CD1c-positive myeloid dendritic cell (primary cell): ENCODE measurements at regions not wholly inside any gene's neighbourhood (a gene's known extent, or its start where the extent isn't known, plus 50 kb on each side); places are given as distances from the start of the nearest gene placed in this dataset.

Experiments
- DNase-seq: peaks from one replicate; pipeline ENCODE4 v3.0.0-alpha.2; 2016; ENCODE audit errors: extremely low spot score

DNA sequence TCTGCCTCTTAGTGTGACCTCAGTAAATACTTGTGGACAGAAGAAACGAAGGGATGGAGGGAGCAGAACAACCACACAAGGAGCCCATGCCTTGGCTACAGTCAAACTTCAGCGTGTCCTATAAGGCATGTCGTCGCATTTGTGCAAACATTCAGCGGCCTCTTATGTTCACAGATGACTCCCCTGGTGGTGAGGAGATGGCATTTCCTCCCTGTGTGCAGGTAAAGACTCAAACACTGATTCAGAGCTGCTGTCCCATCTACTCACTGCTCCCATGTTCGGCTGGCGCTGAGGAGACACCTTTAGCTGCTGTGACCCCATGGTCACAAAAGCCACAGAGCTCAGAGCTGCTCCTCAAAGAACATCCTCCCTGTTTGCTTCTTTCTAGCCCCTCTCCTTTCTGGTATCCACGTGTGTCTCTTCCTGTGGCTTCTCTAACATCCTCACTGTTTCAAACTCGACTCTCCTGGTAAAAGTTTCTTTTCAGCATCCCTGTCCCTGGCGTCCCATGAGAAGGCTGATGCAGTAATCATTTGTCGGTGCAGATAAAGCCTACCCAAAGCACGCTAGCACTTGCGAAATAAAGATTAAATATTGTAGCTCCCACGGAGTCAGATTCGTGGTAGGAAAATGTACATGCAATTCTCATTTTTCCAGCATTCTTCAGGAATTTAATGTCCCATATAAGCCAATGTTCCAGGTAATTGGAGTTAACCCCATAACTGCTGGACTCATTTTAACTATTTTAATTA lies 124.9 kb upstream of the NEBL start:
- DNase-seq = no peak

DNA sequence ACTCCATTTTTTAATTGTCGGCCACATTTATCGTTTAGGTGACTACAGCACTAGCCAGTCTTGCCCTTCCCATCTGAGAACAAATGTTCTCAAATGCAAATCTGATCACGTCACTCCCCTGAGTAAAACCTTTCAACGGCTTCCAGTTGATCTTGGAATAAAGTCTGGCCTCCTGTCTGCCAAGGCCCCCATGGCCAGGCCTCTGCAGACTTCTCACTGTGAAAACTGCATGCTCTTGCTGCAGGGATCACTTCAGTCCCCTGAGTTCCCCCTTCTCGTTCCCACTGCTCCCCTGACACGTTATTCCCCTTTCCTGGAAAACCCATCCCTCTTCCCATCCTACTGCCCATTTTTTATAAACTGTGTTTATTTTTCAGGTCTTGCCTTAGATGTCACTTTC lies 124.1 kb upstream of the NEBL start:
- DNase-seq = no peak

DNA sequence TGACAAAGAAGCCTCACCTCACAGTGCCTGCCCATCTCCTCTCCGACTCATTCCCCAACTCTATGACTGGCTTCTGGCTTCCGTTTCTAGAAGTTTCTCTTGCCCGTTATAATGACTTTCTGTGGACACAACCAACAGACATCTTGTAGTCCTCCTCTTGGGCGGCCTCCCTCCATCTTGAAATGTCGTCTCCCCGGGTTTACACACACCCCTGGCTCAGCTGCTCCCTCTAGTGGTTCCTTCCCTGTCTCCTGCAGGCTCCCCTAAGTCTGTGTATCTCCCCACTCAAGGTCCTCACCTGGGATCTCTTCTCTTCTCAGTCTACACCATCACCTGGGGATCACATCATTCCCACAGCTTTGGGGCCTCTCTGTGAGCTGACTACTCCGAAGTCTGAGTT lies 123.4 kb upstream of the NEBL start:
- DNase-seq = no peak

DNA sequence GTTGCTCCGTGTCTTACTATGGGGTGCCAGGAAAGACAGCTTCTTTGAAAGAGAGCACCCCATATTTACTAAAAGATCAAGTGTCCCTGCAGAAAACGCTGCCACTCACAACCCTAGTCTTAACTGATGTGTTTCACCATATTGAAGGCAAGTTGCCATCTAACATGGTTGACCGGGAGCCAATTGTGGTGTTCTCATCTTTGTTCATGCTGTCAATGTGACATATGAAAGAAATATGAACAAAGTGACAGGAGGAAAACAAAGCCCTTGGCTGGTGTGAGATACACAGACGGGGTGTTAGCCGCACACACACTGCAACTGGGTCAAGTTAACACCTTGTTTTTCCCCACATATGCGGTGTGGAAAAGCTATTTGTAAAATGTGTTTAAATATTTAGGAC lies 122.3 kb upstream of the NEBL start:
- no peak for DNase-seq

DNA sequence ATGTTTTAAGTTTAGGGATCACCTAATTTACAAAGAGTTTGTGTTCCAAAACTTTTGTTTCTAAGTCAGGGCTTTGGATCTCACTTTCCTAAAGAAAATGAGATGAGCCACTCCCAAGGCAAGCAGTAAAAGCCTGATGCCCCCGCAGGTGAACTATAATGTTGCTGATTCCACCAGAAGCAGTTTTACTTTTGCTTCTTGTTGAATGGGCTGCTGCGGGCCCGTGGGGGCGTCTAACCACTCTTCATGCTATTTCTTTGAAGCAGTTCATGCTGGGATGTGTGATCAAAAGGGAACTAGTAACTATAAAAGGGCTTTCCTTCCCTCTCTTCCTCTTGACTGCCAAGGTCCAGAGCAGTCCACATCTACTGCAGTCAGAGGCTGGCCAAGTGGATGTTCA lies 118.7 kb upstream of the NEBL start:
- no peak for DNase-seq

DNA sequence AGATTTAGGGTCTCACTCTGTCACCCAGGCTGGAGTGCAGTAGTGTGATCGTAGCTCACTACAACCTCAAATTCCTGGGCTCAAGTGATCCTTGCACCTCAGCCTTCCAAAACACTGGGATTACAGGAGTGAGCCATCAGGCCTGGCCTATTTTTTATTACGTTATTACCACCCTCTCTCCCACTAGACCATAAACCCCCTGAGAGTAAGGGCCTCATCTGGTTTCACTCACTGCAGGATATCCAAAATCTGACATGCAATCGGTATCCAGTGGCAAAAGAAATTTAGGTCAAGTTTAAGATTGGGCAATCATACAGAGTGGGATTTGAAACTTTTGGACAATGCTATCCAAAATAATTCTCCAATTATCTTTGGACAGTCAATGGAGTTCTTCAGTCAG lies 117.0 kb upstream of the NEBL start:
- no peak for DNase-seq

DNA sequence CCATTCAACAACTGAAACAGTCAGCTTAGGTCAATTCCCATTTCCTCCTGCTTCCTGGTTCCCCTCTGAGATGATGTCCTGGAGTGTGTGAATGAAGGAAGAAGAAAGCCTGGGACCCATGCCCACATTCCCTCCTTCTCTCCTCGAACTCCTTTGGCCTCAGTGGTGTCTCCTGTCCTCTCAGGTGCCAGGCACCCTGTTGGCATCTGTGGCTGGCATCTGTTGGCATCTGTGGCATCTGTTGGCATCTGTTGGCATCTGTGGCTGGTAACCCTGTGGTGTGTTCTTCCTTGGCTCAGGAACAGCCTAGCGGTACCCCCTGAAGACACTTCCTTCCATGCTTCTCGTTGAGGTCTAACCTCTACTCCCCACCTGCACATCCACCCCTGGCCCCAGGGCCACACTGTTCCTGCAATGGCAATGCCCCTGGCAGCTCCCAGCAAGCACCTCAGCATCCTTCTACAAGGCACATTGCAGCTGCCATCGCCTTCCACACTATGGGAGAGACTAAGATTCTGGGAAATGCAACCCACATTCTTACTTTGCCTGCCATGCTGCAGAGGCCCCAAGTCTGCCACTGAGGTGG lies 114.4 kb upstream of the NEBL start:
- no peak for DNase-seq

DNA sequence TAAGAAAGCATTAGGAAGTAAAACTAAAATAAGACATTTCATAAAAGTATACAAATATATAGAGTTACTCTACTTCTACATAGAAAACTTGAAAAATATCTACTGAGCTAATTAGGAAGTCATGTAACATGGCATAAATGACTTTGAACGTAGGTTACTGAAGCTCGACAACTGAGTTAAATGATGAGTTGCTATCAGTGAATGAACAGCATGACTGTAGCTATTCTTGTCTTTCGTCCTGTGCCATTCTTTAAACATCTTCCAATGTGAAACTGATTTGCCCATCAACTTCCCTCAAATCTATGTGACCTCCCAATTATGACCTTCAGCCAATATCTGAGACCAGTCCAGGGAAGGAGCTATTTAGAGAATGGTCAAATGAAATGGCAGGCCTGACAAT lies 113.5 kb upstream of the NEBL start:
- DNase-seq = no peak

DNA sequence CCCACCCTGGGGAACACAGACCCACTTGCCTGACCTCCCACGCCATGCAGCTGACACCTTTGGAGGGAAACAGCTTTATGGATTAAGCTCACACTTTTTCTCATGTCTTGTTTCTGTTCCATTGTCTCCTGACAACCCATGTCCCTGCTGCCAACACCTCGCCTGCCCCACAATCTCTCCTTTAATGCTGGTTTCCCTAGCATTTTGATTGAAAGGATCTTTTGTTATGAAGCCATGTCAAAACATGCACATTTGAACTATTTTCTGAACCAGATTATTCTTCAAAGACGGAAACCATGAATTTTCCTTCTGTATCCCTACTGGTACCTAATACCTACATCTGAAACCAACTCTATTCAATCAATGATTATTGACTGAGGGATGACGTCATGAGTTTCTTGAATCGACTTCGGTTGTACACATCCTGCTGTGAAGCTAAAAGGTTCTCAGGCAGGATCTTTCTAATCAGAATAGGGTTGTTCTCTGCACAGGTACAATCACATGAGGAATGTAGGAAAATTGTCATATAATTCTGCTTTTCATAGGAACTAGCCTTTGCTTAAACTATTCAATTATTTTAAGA lies 106.2 kb upstream of the NEBL start:
- DNase-seq = no peak

DNA sequence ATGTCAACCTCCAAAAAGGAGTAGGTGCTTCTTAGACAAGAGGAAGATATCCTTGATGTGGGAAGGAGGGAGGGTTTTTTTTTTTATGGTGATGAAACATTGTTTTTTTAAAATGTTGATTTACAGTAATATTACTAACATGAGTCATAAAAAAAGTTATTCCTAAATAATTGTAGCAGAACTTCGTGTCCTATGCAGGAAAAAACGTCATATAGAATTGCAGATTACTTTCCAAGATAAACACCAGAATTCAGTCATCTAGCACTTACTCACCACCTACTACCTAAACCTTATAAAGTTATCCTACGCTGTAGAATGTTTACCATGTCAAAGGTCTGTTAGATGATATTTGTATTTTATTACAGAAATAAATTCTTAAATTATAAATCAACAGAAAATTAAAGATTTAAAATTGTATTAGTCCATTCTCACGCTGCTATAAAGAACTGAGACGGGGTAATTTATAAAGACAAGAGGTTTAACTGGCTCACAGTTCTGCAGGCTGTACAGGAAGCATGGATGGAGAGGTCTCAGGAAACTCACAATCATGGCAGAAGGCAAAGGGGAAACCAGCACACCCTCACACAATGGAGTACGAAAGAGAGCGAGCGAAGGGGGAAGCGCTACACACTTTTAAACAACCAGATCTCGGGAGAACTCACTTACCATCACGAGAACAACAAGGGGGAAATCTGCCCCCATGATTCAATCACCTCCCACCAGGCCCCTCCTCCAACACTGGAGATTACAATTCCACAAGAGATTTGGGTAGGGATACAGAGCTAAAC lies 105.2 kb upstream of the NEBL start:
- no peak for DNase-seq

DNA sequence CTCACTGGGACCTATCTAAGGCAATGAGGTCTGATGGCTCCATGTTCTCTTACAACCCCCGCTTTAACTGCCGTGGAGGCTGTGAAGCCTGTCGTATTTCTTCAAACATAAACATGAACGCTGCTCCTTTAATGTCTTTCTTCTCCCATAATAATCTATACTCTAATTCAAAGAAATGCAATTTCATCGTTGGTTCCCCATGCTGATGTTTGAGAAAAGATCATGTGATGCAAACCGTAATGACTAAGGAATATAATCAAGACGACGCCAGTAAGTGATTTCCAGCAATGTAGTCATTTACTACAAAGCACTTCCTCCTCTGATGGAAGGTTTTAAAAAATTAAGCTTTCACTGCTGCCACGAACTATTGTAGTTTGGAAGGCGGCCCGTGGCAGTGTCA lies 102.6 kb upstream of the NEBL start:
- DNase-seq = no peak

DNA sequence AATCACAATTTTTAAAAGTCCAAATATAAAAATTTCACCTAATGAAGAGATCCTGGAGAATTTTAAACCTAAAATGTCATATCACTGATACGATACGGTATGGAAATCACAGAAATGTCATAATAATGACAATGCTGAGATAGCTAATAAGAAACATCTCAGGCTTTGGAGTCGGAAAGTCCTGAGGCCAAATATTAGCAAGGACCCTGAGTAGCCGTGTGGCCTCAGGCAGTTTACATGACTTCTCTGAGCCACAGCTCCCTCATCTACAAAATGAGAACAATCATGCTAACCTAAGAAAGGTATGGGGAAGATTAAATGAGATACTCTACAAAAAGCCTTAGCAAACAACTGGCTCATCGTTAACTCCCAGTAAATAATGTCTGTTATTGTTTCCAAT lies 100.9 kb upstream of the NEBL start:
- DNase-seq = no peak

DNA sequence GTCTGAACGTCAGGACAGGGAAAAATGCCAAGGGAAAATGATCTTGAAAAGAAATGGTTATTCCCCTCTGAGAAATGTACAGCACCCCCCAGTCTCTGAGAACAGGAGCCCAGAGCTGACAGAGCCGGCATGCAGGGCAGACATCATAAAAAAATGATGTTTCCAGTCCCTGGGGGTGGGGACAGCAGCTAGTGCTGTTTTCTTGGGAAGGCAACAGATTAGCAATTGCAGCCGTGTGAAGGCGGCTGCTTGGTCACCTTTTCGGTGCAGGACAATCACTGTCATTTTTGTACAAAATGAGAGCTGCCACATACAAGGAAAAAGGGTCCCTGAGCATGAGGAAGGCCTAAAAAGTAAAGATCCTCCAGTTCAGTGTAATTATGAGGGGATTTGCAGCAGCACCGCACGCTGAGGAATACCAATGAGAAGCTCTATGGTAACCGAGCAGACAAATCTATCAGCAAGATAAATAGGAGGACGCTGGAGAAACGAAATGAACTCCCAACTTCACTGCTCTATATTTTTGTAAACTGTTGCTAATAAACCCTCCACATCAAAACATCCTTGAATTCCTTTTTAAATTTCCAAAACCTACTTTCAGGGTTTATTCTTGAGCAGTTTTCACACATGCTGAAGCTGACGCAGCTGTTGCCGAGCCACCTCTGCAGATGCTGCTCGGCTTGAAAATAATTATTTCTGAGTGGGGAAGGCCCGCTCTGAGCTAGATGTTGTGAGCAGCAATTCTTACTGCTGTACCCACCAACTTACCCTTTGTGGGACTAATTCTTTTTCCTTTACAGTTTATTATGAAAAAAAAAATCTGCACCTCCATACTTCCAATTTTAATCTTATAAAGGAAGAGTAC lies 98.2 kb upstream of the NEBL start:
- DNase-seq = no peak

DNA sequence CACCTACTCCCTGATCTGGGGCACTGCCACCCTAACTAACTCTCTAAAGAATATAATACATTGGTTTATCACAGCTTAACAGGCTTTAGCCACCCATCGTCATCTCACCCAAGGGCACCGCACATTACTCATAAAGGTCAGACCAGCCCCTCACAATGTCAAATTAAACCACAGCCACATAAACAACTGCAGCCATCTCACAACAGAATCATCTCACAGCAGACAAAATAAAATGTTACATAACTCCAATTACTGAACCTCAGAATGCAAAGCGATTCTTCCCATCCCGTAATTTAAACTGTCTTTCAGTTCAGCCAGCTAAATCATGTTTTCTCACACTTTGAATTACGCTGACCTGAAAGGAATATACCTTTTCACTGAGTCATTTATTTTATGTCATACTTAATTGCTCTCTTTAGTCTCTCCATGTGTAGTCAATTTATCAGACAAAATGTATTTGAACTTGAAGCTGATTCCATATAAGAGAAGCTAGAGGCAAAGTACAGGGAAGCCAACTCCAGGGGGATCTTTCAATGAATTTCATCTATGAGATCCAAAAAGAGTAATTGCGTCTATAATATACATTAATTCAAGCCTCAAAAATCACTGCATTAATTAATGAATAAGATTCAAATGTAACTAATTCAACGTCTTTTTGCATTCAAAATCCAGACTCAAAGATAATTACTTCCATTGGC lies 96.9 kb upstream of the NEBL start:
- DNase-seq = no peak

DNA sequence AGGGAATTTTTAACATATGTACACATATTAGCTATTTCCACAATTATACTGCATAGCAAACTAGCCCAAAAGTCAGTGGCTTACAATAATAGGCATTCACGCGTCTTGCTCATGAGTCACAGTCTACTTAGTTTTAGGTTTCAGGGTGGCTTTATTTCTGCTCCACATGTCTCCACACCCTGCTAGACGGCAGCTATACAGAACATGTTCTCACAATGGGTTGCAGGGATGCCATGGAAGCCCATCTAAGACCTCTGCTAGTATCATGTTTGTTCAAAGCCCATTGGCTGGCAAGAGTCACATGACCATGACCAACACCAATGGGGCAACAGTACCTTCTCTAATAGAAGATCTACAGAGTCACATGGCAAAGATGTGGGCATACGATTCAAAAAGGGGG lies 96.3 kb upstream of the NEBL start:
- DNase-seq = no peak

DNA sequence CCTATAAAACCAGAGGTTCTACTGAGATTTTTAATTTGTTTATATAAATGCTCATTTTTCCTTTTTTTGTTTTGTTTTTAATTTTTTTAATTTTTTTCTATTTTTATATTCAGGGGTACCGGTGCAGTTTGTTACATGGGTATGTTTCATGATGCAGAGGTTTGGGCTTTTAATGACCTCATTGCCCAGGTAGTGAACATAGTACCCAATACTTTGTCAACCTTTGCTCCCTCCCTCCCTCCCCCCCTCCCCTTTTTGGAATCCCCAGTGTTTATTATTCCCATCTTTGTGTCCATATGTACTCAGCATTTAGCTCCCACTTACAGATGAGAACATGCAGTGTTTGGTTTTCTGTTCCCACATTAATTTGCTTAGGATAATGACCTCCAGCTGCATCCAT lies 94.4 kb upstream of the NEBL start:
- DNase-seq = no peak

DNA sequence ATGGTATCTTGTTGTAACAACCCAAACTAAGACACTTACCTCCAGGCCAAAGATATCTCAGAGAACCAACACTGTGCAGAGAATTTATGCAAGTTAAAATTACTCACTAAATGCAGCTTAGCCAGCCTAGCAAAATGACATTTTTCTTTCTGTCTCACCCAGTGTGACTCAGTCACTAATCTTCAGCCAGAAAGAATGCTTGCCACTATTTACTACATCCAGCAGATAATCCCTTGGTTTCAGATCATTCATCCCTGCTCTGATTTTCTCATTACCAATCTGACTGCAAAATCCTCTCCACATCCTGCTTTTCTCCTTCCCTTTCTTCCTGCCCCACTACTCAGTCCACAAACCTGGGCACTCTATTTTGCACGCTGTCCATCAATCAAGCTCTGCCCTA lies 93.5 kb upstream of the NEBL start:
- DNase-seq = no peak

DNA sequence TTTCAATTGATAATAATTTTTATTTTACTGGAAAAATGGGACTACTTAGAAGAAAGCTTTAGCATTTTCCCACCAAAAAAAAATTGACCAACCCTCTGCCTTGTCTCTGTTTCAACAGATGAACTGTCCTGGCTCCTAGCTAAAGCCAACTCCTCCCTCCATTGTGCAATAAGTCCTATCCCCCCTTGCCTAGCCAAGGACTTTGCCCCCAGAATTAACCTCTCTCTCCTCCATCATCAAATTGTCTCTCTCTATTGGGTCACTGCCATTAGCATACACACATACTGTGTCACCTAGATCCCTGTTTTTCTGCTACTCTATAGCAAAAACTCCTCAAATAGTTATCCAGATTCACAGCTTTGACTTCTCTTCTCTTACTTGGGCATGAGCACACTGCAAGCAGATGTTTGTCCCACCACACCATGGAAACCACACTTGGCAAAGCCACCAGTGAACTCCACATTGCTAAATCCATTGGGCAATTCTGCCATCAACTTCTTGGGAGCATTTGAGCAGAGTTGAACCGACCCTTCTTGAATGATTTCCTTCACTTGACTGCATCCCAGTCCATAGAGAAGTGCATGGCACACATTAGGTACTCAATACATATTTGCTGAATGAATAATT lies 91.4 kb upstream of the NEBL start:
- DNase-seq = no peak

DNA sequence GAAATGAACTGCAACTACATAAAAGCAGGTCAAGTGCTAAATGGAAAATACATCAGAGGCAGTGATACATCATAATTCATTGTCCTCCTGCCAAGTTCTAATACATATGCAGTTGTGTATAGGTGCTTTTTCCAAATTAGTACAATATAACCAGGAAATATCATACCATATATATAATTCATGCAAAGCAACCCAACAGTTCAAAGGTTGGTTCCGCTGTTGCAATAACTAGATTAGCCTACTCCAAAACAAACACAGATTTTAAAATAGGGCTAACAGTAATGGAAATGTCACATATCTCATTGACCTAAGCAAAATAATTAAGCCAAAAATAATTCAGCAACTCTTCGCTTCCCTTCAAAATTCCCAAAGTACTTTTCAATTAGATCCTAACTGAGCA lies 88.9 kb upstream of the NEBL start:
- no peak for DNase-seq

DNA sequence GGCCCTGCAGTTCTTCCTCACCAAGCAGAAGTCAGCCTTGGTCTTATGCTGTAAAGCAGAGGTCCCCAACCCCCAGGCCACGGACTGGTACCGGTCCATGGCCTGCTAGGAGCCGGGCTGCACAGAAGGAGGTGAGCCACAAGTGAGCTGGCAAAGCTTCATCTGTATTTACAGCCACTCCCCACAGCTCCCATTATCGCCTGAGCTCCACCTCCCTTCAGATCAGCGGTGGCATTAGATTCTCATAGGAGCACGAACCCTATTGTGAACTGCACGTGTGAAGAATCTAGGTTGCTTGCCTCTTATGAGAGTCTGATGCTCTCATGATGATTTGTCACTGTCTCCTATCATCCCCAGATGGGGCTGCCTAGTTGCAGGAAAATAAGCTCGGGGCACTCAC lies 87.6 kb upstream of the NEBL start:
- DNase-seq = no peak

DNA sequence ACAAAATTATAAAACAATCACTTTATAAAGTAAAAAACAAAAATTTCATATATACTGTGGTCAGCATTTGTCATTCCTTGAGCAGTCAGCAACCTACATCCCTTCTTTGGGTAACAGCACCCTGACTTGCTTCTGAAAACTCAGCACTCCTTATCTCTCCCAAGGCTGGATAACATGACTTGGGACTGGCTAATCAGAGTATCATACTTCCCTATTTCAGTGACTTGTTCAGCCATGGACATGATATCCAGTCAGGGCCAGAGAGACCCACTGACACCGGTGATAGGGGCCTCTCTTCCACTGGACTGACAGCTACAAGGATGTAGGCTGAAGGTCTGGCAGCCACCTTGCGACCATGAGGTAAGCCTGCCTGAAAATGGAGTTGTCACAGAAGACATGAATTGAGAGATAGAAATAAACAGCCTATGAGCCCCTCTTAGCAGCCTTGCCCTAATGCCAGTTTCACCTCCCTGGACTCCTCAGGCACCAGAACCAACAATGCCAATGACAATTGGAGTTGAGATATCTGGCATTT lies 84.4 kb upstream of the NEBL start:
- DNase-seq = no peak
